K562 (cell line): ENCODE measurements at regions not wholly inside any gene's neighbourhood (a gene's known extent, or its start where the extent isn't known, plus 50 kb on each side); places are given as distances from the start of the nearest gene placed in this dataset.

Source experiments
- GABPA ChIP-seq: fragments of 200-800 bp; sonication (Bioruptor generic); conservative IDR thresholded peaks from 2 replicates; pipeline ENCODE4 v1.6.1; 2016; ENCODE audit warnings: low read depth, missing genetic modification characterization, missing compliant biosample characterization
- MAZ ChIP-seq, 2 experiments: fragments of 450-650 bp in 1 of 2; sonication (generic) in 1 of 2; formaldehyde crosslinking; IDR thresholded peaks in 1 of 2; conservative IDR thresholded peaks in 1 of 2; 2 replicates each; pipeline versions ENCODE4 v1.4.0 to v1.5.0; 2020; ENCODE audit warnings: mild to moderate bottlenecking in 1 of 2, missing genetic modification reagents in 1 of 2
- PCBP1 ChIP-seq: fragments of 200-400 bp; formaldehyde crosslinking; IDR thresholded peaks from 2 replicates; pipeline ENCODE4 v1.6.1; 2018; ENCODE audit warnings: mild to moderate bottlenecking, low read depth, low read length; ENCODE audit not compliant: poor library complexity, severe bottlenecking
- RAD51 ChIP-seq: fragments of 450-650 bp; IDR thresholded peaks from 2 replicates; pipeline ENCODE4 v1.7.1; 2016; ENCODE audit warnings: low read depth, mild to moderate bottlenecking, borderline replicate concordance
- ZNF57 ChIP-seq: fragments of 450-650 bp; formaldehyde crosslinking; IDR thresholded peaks from 2 replicates; pipeline ENCODE4 v1.4.0; 2020; ENCODE audit warnings: mild to moderate bottlenecking, moderate library complexity
- TF ChIP-seq, protein P1 (sequence below): sonication (generic); formaldehyde crosslinking; IDR thresholded peaks from 2 replicates; pipeline ENCODE4 v1.5.0; 2020; ENCODE audit warnings: missing genetic modification reagents
- TF ChIP-seq, protein P2 (sequence below), 2 experiments: fragments of 450-650 bp in 1 of 2; sonication (generic) in 1 of 2; formaldehyde crosslinking in 1 of 2; IDR thresholded peaks; 2 replicates each; pipeline versions ENCODE4 v1.7.1 to v1.9.0; 2016 to 2022; ENCODE audit warnings: inconsistent platforms in 1 of 2, mild to moderate bottlenecking in 1 of 2, missing genetic modification reagents in 1 of 2
- TF ChIP-seq, protein P3 (sequence below): fragments of 250-450 bp; sonication (Bioruptor Pico); IDR thresholded peaks from 2 replicates; pipeline ENCODE4 v1.6.1; 2021; ENCODE audit warnings: mild to moderate bottlenecking

DNA sequence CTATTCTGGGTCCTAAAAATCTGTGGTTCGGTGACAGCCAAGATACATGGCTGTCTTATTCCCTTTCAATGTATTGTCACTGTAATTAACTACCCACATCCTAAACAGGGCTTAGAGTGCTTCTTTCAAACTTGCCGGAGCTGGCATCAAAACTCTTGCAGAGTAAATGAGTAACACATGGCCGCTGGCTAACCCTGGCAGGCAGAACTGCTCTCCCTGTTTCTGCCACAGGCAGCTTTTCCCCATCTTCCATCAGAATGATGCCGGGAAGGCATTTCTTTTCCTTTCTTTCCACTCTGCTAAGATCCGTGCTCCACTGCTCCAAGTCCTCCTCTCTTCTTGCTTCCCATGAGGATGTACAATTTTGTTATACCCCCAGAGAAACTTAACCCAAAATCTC lies 54.8 kb upstream of the PTPRM start (continued):
- TF ChIP-seq ZNF57: no peak
- TF ChIP-seq, protein P1, sequence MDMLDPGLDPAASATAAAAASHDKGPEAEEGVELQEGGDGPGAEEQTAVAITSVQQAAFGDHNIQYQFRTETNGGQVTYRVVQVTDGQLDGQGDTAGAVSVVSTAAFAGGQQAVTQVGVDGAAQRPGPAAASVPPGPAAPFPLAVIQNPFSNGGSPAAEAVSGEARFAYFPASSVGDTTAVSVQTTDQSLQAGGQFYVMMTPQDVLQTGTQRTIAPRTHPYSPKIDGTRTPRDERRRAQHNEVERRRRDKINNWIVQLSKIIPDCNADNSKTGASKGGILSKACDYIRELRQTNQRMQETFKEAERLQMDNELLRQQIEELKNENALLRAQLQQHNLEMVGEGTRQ (CRISPR knock-in tag): no peak
- no peak for TF ChIP-seq MAZ (CRISPR knock-in tag; conservative IDR thresholded peaks at IDR 0.05 in 1 of 2, IDR thresholded peaks at IDR 0.05 in 1 of 2)
- TF ChIP-seq, protein P2, sequence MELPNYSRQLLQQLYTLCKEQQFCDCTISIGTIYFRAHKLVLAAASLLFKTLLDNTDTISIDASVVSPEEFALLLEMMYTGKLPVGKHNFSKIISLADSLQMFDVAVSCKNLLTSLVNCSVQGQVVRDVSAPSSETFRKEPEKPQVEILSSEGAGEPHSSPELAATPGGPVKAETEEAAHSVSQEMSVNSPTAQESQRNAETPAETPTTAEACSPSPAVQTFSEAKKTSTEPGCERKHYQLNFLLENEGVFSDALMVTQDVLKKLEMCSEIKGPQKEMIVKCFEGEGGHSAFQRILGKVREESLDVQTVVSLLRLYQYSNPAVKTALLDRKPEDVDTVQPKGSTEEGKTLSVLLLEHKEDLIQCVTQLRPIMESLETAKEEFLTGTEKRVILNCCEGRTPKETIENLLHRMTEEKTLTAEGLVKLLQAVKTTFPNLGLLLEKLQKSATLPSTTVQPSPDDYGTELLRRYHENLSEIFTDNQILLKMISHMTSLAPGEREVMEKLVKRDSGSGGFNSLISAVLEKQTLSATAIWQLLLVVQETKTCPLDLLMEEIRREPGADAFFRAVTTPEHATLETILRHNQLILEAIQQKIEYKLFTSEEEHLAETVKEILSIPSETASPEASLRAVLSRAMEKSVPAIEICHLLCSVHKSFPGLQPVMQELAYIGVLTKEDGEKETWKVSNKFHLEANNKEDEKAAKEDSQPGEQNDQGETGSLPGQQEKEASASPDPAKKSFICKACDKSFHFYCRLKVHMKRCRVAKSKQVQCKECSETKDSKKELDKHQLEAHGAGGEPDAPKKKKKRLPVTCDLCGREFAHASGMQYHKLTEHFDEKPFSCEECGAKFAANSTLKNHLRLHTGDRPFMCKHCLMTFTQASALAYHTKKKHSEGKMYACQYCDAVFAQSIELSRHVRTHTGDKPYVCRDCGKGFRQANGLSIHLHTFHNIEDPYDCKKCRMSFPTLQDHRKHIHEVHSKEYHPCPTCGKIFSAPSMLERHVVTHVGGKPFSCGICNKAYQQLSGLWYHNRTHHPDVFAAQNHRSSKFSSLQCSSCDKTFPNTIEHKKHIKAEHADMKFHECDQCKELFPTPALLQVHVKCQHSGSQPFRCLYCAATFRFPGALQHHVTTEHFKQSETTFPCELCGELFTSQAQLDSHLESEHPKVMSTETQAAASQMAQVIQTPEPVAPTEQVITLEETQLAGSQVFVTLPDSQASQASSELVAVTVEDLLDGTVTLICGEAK (IDR thresholded peaks at IDR 0.05): no peak
- TF ChIP-seq, protein P2 (CRISPR knock-in tag; IDR thresholded peaks at IDR 0.05): no peak
- TF ChIP-seq, protein P3, sequence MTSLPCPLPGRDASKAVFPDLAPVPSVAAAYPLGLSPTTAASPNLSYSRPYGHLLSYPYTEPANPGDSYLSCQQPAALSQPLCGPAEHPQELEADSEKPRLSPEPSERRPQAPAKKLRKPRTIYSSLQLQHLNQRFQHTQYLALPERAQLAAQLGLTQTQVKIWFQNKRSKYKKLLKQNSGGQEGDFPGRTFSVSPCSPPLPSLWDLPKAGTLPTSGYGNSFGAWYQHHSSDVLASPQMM (CRISPR knock-in tag): no peak
- TF ChIP-seq GABPA (tag): no peak
- no peak for TF ChIP-seq RAD51
- TF ChIP-seq PCBP1: no peak
